ENCODE measurements at regions not wholly inside any gene's neighbourhood (a gene's known extent, or its start where the extent isn't known, plus 50 kb on each side); places are given as distances from the start of the nearest gene placed in this dataset.

DNA sequence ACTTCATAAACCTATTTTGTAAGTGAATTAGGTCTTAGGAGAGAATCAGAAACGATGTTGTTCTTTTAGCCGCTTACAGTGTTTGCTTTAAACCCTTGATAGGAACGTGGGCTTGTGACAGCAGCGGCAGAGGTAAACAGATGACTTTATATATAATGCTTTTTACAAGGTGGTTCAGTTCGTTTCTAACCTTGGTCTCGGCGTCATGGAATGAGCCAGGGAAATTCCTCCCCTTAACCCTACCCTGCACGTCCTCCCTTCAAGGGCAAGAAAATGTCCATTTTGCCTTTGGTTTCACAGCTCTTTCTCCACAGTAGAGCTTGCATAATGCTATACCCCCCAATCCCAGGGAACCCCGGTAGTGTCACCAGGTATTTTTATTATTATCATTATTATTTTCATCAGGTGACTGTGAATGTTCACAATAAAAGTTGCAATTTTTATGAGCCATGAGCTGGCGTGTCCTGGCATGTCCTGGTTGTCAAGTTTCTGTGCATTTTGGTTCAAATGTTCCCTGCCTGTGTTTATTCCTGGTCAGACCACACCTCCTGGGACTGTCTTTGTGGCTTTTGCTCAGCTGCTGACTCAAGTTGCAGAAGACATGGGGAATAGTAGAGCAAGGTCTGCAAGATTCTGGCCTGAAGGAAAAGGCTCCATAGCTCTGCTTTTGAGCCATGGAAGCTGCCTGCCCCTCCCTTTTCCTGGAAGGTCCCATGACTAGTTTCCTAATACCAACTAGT, 112.8 kb upstream of the BMP2 start:
- TF ChIP-seq NR2C2 (CRISPR knock-in tag; IDR thresholded peaks at IDR 0.05) (no peak), NFYB (CRISPR knock-in tag; conservative IDR thresholded peaks at IDR 0.05; ENCODE audit: low read depth) (no peak)
- TF ChIP-seq, protein P1, sequence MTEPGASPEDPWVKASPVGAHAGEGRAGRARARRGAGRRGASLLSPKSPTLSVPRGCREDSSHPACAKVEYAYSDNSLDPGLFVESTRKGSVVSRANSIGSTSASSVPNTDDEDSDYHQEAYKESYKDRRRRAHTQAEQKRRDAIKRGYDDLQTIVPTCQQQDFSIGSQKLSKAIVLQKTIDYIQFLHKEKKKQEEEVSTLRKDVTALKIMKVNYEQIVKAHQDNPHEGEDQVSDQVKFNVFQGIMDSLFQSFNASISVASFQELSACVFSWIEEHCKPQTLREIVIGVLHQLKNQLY (CRISPR knock-in tag; IDR thresholded peaks at IDR 0.05) = no peak
- TF ChIP-seq, protein P2, sequence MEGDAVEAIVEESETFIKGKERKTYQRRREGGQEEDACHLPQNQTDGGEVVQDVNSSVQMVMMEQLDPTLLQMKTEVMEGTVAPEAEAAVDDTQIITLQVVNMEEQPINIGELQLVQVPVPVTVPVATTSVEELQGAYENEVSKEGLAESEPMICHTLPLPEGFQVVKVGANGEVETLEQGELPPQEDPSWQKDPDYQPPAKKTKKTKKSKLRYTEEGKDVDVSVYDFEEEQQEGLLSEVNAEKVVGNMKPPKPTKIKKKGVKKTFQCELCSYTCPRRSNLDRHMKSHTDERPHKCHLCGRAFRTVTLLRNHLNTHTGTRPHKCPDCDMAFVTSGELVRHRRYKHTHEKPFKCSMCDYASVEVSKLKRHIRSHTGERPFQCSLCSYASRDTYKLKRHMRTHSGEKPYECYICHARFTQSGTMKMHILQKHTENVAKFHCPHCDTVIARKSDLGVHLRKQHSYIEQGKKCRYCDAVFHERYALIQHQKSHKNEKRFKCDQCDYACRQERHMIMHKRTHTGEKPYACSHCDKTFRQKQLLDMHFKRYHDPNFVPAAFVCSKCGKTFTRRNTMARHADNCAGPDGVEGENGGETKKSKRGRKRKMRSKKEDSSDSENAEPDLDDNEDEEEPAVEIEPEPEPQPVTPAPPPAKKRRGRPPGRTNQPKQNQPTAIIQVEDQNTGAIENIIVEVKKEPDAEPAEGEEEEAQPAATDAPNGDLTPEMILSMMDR (IDR thresholded peaks at IDR 0.05) = no peak
- TF ChIP-seq, protein P3, sequence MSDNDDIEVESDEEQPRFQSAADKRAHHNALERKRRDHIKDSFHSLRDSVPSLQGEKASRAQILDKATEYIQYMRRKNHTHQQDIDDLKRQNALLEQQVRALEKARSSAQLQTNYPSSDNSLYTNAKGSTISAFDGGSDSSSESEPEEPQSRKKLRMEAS (CRISPR knock-in tag; IDR thresholded peaks at IDR 0.05) = no peak
